ENCODE measurements at regions not wholly inside any gene's neighbourhood (a gene's known extent, or its start where the extent isn't known, plus 50 kb on each side); places are given as distances from the start of the nearest gene placed in this dataset.

DNA sequence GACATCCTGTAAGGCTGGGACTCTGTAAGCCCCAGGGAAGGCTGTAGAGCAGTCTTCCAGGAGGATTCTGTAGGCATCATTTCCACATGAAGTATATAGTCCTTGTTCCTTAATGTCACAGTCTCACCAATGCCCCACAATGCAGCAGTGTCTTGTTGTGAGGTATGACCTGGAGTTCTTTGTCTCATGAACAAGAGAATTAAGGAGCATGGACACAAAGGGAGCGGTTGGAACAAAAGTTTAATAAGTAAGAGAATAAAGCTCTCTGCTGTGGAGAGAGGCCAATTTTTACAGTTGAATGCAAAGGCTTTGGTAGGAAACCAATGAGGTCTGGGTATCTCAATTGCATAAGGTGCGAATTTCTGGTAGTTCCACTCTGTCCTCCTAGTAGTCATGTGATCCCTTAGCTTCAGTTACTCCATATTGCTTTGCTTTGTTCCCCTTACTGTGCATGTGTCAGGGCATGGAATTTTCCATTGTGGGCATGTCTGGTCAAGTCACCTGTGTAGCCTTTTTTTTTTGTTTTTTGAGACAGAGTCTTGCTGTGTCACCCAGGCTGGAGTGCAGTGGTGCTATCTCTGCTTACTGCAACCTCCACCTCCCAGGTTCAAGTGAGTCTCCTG, 124.3 kb upstream of the TMTC4 start:
- TF ChIP-seq, protein P1, sequence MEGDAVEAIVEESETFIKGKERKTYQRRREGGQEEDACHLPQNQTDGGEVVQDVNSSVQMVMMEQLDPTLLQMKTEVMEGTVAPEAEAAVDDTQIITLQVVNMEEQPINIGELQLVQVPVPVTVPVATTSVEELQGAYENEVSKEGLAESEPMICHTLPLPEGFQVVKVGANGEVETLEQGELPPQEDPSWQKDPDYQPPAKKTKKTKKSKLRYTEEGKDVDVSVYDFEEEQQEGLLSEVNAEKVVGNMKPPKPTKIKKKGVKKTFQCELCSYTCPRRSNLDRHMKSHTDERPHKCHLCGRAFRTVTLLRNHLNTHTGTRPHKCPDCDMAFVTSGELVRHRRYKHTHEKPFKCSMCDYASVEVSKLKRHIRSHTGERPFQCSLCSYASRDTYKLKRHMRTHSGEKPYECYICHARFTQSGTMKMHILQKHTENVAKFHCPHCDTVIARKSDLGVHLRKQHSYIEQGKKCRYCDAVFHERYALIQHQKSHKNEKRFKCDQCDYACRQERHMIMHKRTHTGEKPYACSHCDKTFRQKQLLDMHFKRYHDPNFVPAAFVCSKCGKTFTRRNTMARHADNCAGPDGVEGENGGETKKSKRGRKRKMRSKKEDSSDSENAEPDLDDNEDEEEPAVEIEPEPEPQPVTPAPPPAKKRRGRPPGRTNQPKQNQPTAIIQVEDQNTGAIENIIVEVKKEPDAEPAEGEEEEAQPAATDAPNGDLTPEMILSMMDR (IDR thresholded peaks at IDR 0.05) = no peak
- no peak for TF ChIP-seq EZH2 (IDR thresholded peaks at IDR 0.05)
- no peak for TF ChIP-seq EZH2phosphoT487 (IDR thresholded peaks at IDR 0.05)
